ENCODE measurements at regions not wholly inside any gene's neighbourhood (a gene's known extent, or its start where the extent isn't known, plus 50 kb on each side); places are given as distances from the start of the nearest gene placed in this dataset.
"Not testable (repeated sequence)": the region's sequence is repeated elsewhere in the genome, so short reads cannot be mapped to it uniquely, and the experiment has no call there.

DNA sequence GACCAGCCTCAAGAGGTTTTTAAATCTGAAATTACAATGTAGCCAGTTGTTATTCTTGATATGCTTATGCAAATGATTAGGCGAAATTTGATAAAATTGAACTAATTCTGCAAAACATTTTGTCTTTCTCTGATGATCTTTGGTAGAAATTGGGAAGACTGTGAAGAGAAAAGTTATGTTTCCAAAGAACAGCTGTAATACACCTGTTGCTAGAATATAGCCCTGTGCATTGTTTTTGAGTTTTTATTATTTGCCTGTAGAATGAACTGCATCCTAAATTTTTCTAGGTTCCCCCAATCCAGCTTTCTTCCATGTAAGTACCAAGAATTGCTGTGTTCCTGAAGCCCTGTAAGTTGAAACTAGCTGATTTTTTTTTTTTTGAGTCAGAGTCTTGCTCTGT is 81.5 kb upstream of the RHOU start:
- ATAC-seq (ENCODE audit: low read depth) (no peak), DNase-seq (no peak)
- Histone ChIP-seq H3K27ac (ENCODE audit: low read length in 2 of 2) (no peak overlapping the region), H3K27me3 (replicated peaks in 1 of 4; ENCODE audit: control extremely low read depth in 1 of 4, control insufficient read depth in 3 of 4, insufficient read depth in 4 of 4, low read length in 3 of 4) (peaks cover 0 to 54% (median 43%) of the 10 kb centered on the region in 4 experiments), H3K4me2 (replicated peaks; ENCODE audit: low read depth, low read length, poor library complexity, severe bottlenecking) (no peak overlapping the region), H3K4me3 (ENCODE audit: control extremely low read depth in 1 of 5, extremely low read depth in 1 of 5, insufficient read depth in 1 of 5, low read depth in 2 of 5, low read length in 4 of 5) (no peak overlapping the region), H3K9me3 (ENCODE audit: control extremely low read depth in 1 of 3, control insufficient read depth in 2 of 3, insufficient read depth in 1 of 3, low read length in 2 of 3) (peaks cover 0 to 14% (median 1%) of the 10 kb centered on the region in 3 donors), H4K20me1 (ENCODE audit: control insufficient read depth, insufficient read depth, low read length, poor library complexity, severe bottlenecking) (no peaks in the 10 kb centered on the region), H3K9ac (ENCODE audit: low read length) (no peak overlapping the region), H3K4me1 (ENCODE audit: control insufficient read depth in 2 of 2, insufficient read depth in 2 of 2, low read length in 2 of 2) (peaks cover 4 to 14% of the 10 kb centered on the region in 2 donors), H3K36me3 (replicated peaks in 1 of 2; ENCODE audit: control extremely low read depth in 1 of 2, control insufficient read depth in 1 of 2, extremely low read depth in 1 of 2, insufficient read depth in 2 of 2, low read length in 1 of 2) (no peaks in the 10 kb centered on the region), H2AFZ (ENCODE audit: insufficient read depth, low read depth, low read length, poor library complexity, severe bottlenecking) (no peak overlapping the region), H3K79me2 (ENCODE audit: control insufficient read depth, insufficient read depth, low read length) (no peaks in the 10 kb centered on the region)
- Mint-ChIP-seq H3K4me3 (no peak overlapping the region), H3K9me3 (ENCODE audit: insufficient read depth) (no peaks in the 10 kb centered on the region), H3K4me1 (peaks cover 4% of the 10 kb centered on the region), H3K27me3 (peaks cover 60% of the 10 kb centered on the region), H3K27ac (no peak overlapping the region)
- TF ChIP-seq EZH2 (IDR thresholded peaks at IDR 0.05; ENCODE audit: borderline replicate concordance, insufficient read depth, low read depth, low read length, poor library complexity, severe bottlenecking): no peak
- CTCF ChIA-PET: no interaction called here
- POLR2A ChIA-PET: no interaction called here
- WGBS (ENCODE audit: insufficient coverage): 100% methylated on average over 1 of the region's 1 CpG
- intact Hi-C loops (cut with micrococcal nuclease): no loop called here

DNA sequence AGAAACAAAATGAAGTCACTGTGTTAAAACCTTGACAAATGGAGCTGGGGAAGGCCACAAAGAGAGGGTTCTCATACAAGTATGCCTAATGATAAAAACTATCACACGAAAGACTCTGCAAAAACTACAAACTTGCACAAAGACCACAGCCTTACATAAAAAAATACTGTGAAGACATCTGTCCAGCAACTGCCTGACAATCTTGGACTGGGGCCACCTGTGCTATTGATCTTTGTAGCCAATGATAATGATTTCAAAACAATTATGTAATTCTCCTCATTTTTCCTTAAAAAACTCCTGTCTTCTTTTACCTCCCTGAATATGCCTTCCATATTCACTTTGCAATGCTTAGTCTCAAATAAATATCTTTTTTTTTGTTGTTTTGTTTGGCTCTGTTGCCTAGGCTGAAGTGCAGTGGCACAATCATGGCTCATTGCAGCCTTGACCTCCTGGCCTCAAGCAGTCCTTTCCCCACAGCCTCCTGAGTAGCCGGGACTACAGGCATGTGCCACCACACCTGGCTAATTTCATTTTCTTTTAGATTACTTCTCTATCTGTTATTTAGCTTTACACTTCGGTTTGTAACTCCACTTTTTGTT is 79.4 kb upstream of the RHOU start:
- Histone ChIP-seq H3K4me3 (ENCODE audit: control extremely low read depth in 1 of 5, extremely low read depth in 1 of 5, insufficient read depth in 1 of 5, low read depth in 2 of 5, low read length in 4 of 5) (no peak overlapping the region), H3K27ac (ENCODE audit: low read length in 2 of 2) (no peak overlapping the region), H3K27me3 (replicated peaks in 1 of 4; ENCODE audit: control extremely low read depth in 1 of 4, control insufficient read depth in 3 of 4, insufficient read depth in 4 of 4, low read length in 3 of 4) (peaks cover 0 to 34% (median 26%) of the 10 kb centered on the region in 4 experiments), H3K4me1 (ENCODE audit: control insufficient read depth in 2 of 2, insufficient read depth in 2 of 2, low read length in 2 of 2) (peaks cover 0 to under 1% of the 10 kb centered on the region in 2 donors), H4K20me1 (ENCODE audit: control insufficient read depth, insufficient read depth, low read length, poor library complexity, severe bottlenecking) (no peaks in the 10 kb centered on the region), H3K4me2 (replicated peaks; ENCODE audit: low read depth, low read length, poor library complexity, severe bottlenecking) (no peak overlapping the region), H3K79me2 (ENCODE audit: control insufficient read depth, insufficient read depth, low read length) (no peaks in the 10 kb centered on the region), H3K9ac (ENCODE audit: low read length) (no peak overlapping the region), H2AFZ (ENCODE audit: insufficient read depth, low read depth, low read length, poor library complexity, severe bottlenecking) (no peak overlapping the region), H3K9me3 (ENCODE audit: control extremely low read depth in 1 of 3, control insufficient read depth in 2 of 3, insufficient read depth in 1 of 3, low read length in 2 of 3) (peaks cover 0 to 4% (median 0%) of the 10 kb centered on the region in 3 donors), H3K36me3 (replicated peaks in 1 of 2; ENCODE audit: control extremely low read depth in 1 of 2, control insufficient read depth in 1 of 2, extremely low read depth in 1 of 2, insufficient read depth in 2 of 2, low read length in 1 of 2) (no peaks in the 10 kb centered on the region)
- no peak for DNase-seq
- H3K9me3 Mint-ChIP-seq (ENCODE audit: insufficient read depth): no peaks in the 10 kb centered on the region
- H3K27ac Mint-ChIP-seq: no peak overlapping the region
- intact Hi-C loops (cut with micrococcal nuclease): no loop called here
- no peaks in the 10 kb centered on the region for H3K4me1 Mint-ChIP-seq
- ChIA-PET POLR2A (no interaction called here), CTCF (interaction anchor here (0.7 to 1.4 kb wide), 3 partner anchors 9 to 429 kb away, joined by 3 read pairs; no protein-coding TSS in a partner anchor)
- peaks cover 46% of the 10 kb centered on the region for H3K27me3 Mint-ChIP-seq
- H3K4me3 Mint-ChIP-seq: no peak overlapping the region
- 100% methylated on average over 1 of the region's 3 CpGs for WGBS (ENCODE audit: insufficient coverage)
- TF ChIP-seq EZH2 (IDR thresholded peaks at IDR 0.05; ENCODE audit: borderline replicate concordance, insufficient read depth, low read depth, low read length, poor library complexity, severe bottlenecking): no peak
- TF ChIP-seq, protein P1, sequence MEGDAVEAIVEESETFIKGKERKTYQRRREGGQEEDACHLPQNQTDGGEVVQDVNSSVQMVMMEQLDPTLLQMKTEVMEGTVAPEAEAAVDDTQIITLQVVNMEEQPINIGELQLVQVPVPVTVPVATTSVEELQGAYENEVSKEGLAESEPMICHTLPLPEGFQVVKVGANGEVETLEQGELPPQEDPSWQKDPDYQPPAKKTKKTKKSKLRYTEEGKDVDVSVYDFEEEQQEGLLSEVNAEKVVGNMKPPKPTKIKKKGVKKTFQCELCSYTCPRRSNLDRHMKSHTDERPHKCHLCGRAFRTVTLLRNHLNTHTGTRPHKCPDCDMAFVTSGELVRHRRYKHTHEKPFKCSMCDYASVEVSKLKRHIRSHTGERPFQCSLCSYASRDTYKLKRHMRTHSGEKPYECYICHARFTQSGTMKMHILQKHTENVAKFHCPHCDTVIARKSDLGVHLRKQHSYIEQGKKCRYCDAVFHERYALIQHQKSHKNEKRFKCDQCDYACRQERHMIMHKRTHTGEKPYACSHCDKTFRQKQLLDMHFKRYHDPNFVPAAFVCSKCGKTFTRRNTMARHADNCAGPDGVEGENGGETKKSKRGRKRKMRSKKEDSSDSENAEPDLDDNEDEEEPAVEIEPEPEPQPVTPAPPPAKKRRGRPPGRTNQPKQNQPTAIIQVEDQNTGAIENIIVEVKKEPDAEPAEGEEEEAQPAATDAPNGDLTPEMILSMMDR (IDR thresholded peaks at IDR 0.05): no peak
- no peak for ATAC-seq (ENCODE audit: low read depth)

DNA sequence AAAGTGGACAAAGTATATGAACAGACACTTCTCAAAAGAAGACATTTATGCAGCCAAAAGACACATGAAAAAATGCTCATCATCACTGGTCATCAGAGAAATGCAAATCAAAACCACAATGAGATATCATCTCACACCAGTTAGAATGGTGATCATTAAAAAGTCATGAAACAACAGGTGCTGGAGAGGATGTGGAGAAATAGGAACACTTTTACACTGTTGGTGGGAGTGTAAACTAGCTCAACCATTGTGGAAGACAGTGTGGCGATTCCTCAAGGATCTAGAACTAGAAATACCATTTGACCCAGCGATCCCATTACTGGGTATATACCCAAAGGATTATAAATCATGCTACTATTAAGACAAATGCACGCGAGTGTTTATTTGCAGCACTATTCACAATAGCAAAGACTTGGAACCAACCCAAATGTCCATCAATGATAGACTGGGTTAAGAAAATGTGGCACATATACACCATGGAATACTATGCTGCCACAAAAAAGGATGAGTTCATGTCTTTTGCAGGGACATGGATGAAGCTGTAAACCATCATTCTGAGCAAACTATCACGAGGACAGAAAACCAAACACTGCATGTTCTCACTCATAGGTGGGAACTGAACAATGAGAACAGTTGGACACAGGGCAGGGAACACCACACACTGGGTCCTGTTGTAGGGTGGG is 73.1 kb upstream of the RHOU start:
- ATAC-seq (ENCODE audit: low read depth); H3K27ac Mint-ChIP-seq; H3K9me3 ChIP-seq (ENCODE audit: control extremely low read depth in 1 of 3, control insufficient read depth in 2 of 3, insufficient read depth in 1 of 3, low read length in 2 of 3); DNase-seq; H3K4me2 ChIP-seq (replicated peaks; ENCODE audit: low read depth, low read length, poor library complexity, severe bottlenecking); H3K4me3 ChIP-seq (ENCODE audit: control extremely low read depth in 1 of 5, extremely low read depth in 1 of 5, insufficient read depth in 1 of 5, low read depth in 2 of 5, low read length in 4 of 5); H4K20me1 ChIP-seq (ENCODE audit: control insufficient read depth, insufficient read depth, low read length, poor library complexity, severe bottlenecking); H3K9me3 Mint-ChIP-seq (ENCODE audit: insufficient read depth); H2AFZ ChIP-seq (ENCODE audit: insufficient read depth, low read depth, low read length, poor library complexity, severe bottlenecking); H3K79me2 ChIP-seq (ENCODE audit: control insufficient read depth, insufficient read depth, low read length); H3K4me1 ChIP-seq (ENCODE audit: control insufficient read depth in 2 of 2, insufficient read depth in 2 of 2, low read length in 2 of 2); H3K27me3 ChIP-seq (replicated peaks in 1 of 4; ENCODE audit: control extremely low read depth in 1 of 4, control insufficient read depth in 3 of 4, insufficient read depth in 4 of 4, low read length in 3 of 4); H3K9ac ChIP-seq (ENCODE audit: low read length); H3K36me3 ChIP-seq (replicated peaks in 1 of 2; ENCODE audit: control extremely low read depth in 1 of 2, control insufficient read depth in 1 of 2, extremely low read depth in 1 of 2, insufficient read depth in 2 of 2, low read length in 1 of 2); H3K4me3 Mint-ChIP-seq; POLR2A ChIA-PET; H3K4me1 Mint-ChIP-seq; H3K27ac ChIP-seq (ENCODE audit: low read length in 2 of 2): not testable (repeated sequence)
- H3K27me3 Mint-ChIP-seq: peaks cover 26% of the 10 kb centered on the region
- CTCF ChIA-PET: interaction anchor here (1.4 to 8.5 kb wide), 2 partner anchors 551 to 565 kb away, joined by 3 to 147 read pairs; no protein-coding TSS in a partner anchor
- intact Hi-C loops (cut with micrococcal nuclease): loop anchor here (10.0 kb wide), 1 partner anchor 1653 kb away; no protein-coding TSS in a partner anchor
- WGBS (ENCODE audit: insufficient coverage): no CpG with 5 or more reads among the region's 5 CpGs

All from B cell (primary cell).